ENCODE measurements at regions not wholly inside any gene's neighbourhood (a gene's known extent, or its start where the extent isn't known, plus 50 kb on each side); places are given as distances from the start of the nearest gene placed in this dataset.

- no peak overlapping the region for H3K27ac Mint-ChIP-seq
- H3K36me3 Mint-ChIP-seq (ENCODE audit: low read depth) = no peaks in the 10 kb centered on the region
- H3K27me3 Mint-ChIP-seq = no peaks in the 10 kb centered on the region
- H3K9me3 Mint-ChIP-seq = no peaks in the 10 kb centered on the region
- no peak overlapping the region for H3K4me3 Mint-ChIP-seq
- no peaks in the 10 kb centered on the region for H3K4me1 Mint-ChIP-seq (ENCODE audit: low read depth)
Measured at GRCh38 chr2:240351826-240352426, 83.5 kb upstream of the GPC1 start.

DNA sequence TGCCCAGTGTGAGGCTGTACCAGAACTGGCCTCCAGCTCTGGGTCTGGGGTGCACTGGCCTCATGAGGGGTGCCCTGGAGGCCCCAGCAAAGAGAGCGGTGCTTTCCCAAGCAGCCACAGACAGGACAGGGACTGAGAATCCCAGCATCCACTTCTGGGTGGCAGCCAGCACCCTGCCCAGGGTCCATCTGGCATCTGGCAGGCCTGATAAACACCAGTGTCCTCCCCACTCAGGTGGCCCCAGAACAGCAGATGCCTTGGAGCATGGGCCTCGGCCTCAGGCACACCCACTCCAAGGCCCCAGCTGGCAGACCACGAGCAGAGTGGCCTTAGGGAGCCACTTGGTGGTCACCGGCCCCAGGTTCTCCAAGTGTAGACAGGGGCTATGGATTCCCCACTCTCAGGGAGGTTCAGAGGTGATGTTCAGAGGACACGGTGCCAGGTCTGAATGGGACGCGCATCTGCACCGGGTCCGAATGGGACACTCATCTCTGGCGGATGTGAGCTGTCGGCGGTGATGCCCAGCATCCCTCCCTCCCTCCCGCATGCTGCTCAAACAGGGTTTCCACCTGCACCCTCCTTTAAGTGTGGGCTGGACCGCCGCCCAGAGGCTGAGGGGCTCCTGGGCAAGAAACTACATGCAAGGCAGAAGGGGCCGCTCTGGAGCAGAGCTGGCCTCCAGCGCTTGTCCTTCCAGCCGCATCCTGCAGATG lies 82.2 kb upstream of the GPC1 start:
- Mint-ChIP-seq H3K27me3 (no peaks in the 10 kb centered on the region), H3K4me1 (ENCODE audit: low read depth) (no peaks in the 10 kb centered on the region), H3K9me3 (no peaks in the 10 kb centered on the region), H3K36me3 (ENCODE audit: low read depth) (no peaks in the 10 kb centered on the region), H3K27ac (no peak overlapping the region), H3K4me3 (no peak overlapping the region)

DNA sequence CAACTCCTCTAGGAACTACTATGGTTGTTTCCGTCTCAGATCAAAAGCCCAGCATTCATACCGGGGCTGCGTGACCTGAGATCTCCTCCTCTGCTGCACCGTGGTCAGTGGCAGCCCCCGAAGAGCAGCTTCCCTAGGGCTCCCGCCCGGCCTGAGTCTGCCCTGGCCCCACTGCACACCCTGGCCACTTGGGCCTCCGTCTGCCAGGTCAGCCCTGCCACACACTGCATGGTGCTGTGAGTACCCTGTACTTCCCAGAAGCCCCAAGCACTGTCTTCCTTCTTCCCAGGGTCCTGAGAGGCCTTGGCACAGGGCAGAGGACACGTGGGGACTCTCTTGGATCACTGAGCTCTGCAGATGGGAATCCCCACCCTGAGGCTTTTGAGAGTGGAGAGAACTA lies 81.5 kb upstream of the GPC1 start:
- Mint-ChIP-seq H3K4me1 (ENCODE audit: low read depth) (no peaks in the 10 kb centered on the region), H3K36me3 (ENCODE audit: low read depth) (no peaks in the 10 kb centered on the region), H3K4me3 (no peak overlapping the region), H3K27ac (no peak overlapping the region), H3K9me3 (no peaks in the 10 kb centered on the region), H3K27me3 (no peaks in the 10 kb centered on the region)

DNA sequence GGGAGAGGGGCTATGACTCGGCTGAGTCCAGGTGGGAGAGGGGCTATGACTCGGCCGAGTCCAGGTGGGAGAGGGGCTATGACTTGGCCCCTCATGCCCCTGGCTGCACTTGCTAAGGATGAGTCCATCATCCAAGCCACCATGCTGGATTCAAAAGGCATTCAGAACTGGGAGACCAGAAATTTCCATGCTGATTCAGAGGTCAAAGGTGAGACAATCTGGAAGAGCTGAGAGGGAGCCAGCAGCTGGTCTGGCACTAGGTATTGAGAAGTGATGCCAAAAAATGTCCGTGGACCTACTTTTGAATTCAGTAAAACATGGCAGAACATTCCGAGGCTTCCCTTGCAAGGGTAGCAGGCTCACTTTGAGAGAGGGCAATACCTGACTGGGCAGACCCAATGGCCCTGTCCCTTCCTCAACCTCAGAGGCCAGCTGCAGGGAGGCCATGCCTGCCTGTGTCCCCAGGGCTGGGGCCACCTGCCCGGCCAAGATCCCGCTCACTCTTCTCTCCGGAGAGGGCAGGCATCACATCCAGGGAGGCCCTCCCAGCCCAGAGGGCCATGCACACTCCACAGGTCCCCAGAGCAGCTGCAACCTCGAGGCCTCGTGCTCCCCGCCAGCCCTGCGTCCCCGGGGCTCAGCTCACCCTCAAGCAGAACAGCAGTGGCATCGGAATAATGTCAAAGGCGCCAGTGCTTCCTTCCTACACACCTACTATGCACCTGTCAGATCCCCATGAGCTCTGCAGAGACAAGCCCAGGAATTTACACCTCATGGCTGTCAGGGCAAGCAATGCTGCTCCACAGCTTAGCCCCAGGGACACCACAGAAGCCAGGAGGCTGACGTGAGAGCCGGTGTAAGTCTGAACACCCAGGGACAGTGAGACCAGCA lies 80.2 kb upstream of the GPC1 start:
- no peak overlapping the region for H3K4me3 Mint-ChIP-seq
- H3K27ac Mint-ChIP-seq = no peak overlapping the region
- no peaks in the 10 kb centered on the region for H3K36me3 Mint-ChIP-seq (ENCODE audit: low read depth)
- no peaks in the 10 kb centered on the region for H3K27me3 Mint-ChIP-seq
- H3K9me3 Mint-ChIP-seq = no peaks in the 10 kb centered on the region
- no peaks in the 10 kb centered on the region for H3K4me1 Mint-ChIP-seq (ENCODE audit: low read depth)

- Mint-ChIP-seq H3K9me3 (peaks cover 6% of the 10 kb centered on the region), H3K27ac (no peak overlapping the region), H3K4me3 (no peak overlapping the region)
Measured at GRCh38 chr2:240355962-240356361, 79.5 kb upstream of the GPC1 start.

DNA sequence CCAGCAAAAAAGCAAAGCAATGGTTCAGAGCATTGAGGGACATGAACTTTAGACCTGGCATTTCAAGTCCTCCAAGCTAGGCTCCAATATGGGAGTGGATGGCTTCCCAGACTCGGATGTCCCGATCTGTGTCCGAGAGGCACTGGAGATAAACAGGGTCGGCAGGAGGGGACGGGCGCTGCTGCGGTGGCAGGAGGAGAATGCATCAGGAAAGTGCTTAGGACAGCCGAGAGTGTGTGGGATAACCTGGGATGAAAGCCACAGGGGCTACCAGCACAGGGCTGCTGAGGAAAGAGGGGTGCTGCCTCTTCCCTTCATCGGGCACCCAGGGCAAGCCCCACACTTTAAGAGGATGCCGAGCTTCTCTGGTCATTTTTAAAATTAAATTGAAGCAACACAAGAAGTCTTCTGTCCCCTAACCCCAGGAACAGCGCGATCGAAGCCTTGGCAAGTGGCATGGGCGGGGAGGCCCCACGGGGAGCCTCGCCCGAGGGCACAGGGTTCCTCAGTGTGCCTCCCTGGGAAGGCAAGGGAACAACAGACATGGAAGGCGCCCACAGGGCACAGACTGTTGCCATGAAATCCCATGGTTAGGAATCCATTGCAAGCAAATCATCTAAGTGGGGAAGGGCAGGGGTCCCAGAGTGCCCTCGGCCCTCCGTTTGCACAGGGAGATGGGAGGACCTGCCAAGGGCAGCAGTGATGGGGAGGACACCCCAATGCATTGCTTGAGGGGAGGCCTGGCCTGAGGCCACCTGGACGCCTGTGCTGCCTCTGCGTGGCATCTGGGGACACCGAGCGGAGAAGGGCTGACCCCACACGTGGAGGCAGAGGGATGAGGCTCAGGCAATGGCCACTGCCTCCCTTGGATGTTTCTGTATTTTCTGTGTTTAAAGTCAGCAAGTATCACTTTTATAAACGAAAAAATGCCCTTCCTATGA lies 78.5 kb upstream of the GPC1 start:
- Mint-ChIP-seq H3K4me1 (ENCODE audit: low read depth) (no peaks in the 10 kb centered on the region), H3K27ac (no peak overlapping the region), H3K9me3 (peaks cover 8% of the 10 kb centered on the region), H3K4me3 (no peak overlapping the region), H3K27me3 (no peaks in the 10 kb centered on the region), H3K36me3 (ENCODE audit: low read depth) (no peaks in the 10 kb centered on the region)

More at GRCh38 chr2:240355962-240356361, 79.5 kb upstream of the GPC1 start:
- Mint-ChIP-seq H3K27me3 (no peaks in the 10 kb centered on the region), H3K4me1 (ENCODE audit: low read depth) (no peaks in the 10 kb centered on the region), H3K36me3 (ENCODE audit: low read depth) (no peaks in the 10 kb centered on the region)

DNA sequence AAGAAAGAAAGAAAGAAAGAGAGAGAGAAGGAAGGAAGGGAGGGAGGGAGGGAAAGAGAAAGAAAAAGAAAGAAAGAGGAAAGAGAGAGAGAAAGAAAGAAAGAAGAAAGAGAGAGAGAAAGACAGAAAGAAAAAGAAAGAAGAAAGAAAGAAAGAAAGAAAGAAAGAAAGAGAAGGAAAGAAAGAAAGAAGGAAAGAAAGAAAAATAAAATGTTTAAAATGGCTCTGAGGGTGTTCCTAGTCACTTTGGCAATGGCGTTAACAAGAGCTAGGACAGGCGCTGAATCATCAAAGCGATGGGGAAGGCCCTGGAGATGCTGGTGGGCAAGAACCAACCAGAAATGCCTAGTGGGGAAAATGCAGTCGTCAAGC lies 77.8 kb upstream of the GPC1 start:
- Mint-ChIP-seq H3K4me1 (ENCODE audit: low read depth) (no peaks in the 10 kb centered on the region), H3K27ac (no peak overlapping the region), H3K4me3 (no peak overlapping the region), H3K9me3 (peaks cover 8% of the 10 kb centered on the region), H3K36me3 (ENCODE audit: low read depth) (no peaks in the 10 kb centered on the region), H3K27me3 (no peaks in the 10 kb centered on the region)

- no peaks in the 10 kb centered on the region for H3K27me3 Mint-ChIP-seq
- no peaks in the 10 kb centered on the region for H3K4me1 Mint-ChIP-seq (ENCODE audit: low read depth)
- no peaks in the 10 kb centered on the region for H3K36me3 Mint-ChIP-seq (ENCODE audit: low read depth)
- no peak overlapping the region for H3K27ac Mint-ChIP-seq
- H3K4me3 Mint-ChIP-seq = no peak overlapping the region
- peaks cover 8% of the 10 kb centered on the region for H3K9me3 Mint-ChIP-seq
Measured at GRCh38 chr2:240358080-240358479, 77.4 kb upstream of the GPC1 start.

GRCh38 chr2:240358821-240359397 lies 76.6 kb upstream of the GPC1 start:
- Mint-ChIP-seq H3K4me1 (ENCODE audit: low read depth) (no peaks in the 10 kb centered on the region), H3K27me3 (no peaks in the 10 kb centered on the region), H3K36me3 (ENCODE audit: low read depth) (no peaks in the 10 kb centered on the region), H3K9me3 (peaks cover 8% of the 10 kb centered on the region), H3K27ac (no peak overlapping the region), H3K4me3 (no peak overlapping the region)

- no peaks in the 10 kb centered on the region for H3K36me3 Mint-ChIP-seq (ENCODE audit: low read depth)
- H3K4me3 Mint-ChIP-seq = no peak overlapping the region
- no peaks in the 10 kb centered on the region for H3K27me3 Mint-ChIP-seq
- H3K27ac Mint-ChIP-seq = no peak overlapping the region
- H3K9me3 Mint-ChIP-seq = peaks cover 8% of the 10 kb centered on the region
- no peaks in the 10 kb centered on the region for H3K4me1 Mint-ChIP-seq (ENCODE audit: low read depth)
Measured at GRCh38 chr2:240359695-240360094, 75.8 kb upstream of the GPC1 start.

GRCh38 chr2:240360645-240361475 lies 74.6 kb upstream of the GPC1 start:
- H3K27me3 Mint-ChIP-seq = no peaks in the 10 kb centered on the region
- H3K36me3 Mint-ChIP-seq (ENCODE audit: low read depth) = no peaks in the 10 kb centered on the region
- no peaks in the 10 kb centered on the region for H3K4me1 Mint-ChIP-seq (ENCODE audit: low read depth)
- H3K27ac Mint-ChIP-seq = no peak overlapping the region
- H3K9me3 Mint-ChIP-seq = peaks cover 8% of the 10 kb centered on the region
- H3K4me3 Mint-ChIP-seq = no peak overlapping the region

GRCh38 chr2:240362216-240362755 lies 73.2 kb upstream of the GPC1 start:
- Mint-ChIP-seq H3K36me3 (ENCODE audit: low read depth) (no peaks in the 10 kb centered on the region), H3K27ac (no peak overlapping the region), H3K4me3 (no peak overlapping the region), H3K27me3 (no peaks in the 10 kb centered on the region), H3K9me3 (peaks cover 8% of the 10 kb centered on the region), H3K4me1 (ENCODE audit: low read depth) (no peaks in the 10 kb centered on the region)
